GM23338 (cell line): ENCODE measurements at regions not wholly inside any gene's neighbourhood (a gene's known extent, or its start where the extent isn't known, plus 50 kb on each side); places are given as distances from the start of the nearest gene placed in this dataset.

Experiments used
- ATAC-seq: fragments of 200-7000 bp; cut with Tn5 transposase; 3 replicates; pipeline ENCODE4 v1.9.1; 2020
- DNase-seq: peaks from one replicate; pipeline ENCODE4 v3.0.0-alpha.2; 2015; ENCODE audit warnings: low spot score
- H2AFZ ChIP-seq: fragments of 200-600 bp; sonication (generic); 2 replicates; pipeline ENCODE4 v1.8.0; 2016; ENCODE audit warnings: antibody characterized with exemption, mild to moderate bottlenecking, moderate library complexity
- H3F3A ChIP-seq: fragments of 200-600 bp; sonication (generic); replicated peaks from 2 replicates; pipeline ENCODE4 v1.8.0; 2017; ENCODE audit warnings: antibody characterized with exemption, mixed run types, low read depth
- H3K27ac ChIP-seq: fragments of 200-600 bp; sonication (generic); 2 replicates; pipeline ENCODE4 v1.6.1; 2016; ENCODE audit warnings: low read depth
- H3K27me3 ChIP-seq: fragments of 200-600 bp; sonication (generic); 2 replicates; pipeline ENCODE4 v1.8.0; 2016; ENCODE audit warnings: mild to moderate bottlenecking, mixed run types, moderate library complexity; ENCODE audit not compliant: insufficient read depth
- H3K36me3 ChIP-seq: fragments of 200-600 bp; sonication (generic); 2 replicates; pipeline ENCODE4 v1.8.0; 2016; ENCODE audit warnings: mild to moderate bottlenecking; ENCODE audit not compliant: insufficient read depth
- H3K4me1 ChIP-seq: fragments of 200-600 bp; sonication (generic); 2 replicates; pipeline ENCODE4 v1.8.0; 2016; ENCODE audit warnings: mild to moderate bottlenecking, moderate library complexity; ENCODE audit not compliant: insufficient read depth
- H3K4me2 ChIP-seq: fragments of 200-600 bp; sonication (generic); 2 replicates; pipeline ENCODE4 v1.7.1; 2017; ENCODE audit warnings: mixed run types
- H3K4me3 ChIP-seq: fragments of 200-600 bp; sonication (generic); 2 replicates; pipeline ENCODE4 v1.6.1; 2016; ENCODE audit warnings: mixed run types
- H3K79me2 ChIP-seq: fragments of 200-600 bp; sonication (generic); replicated peaks from 2 replicates; pipeline ENCODE4 v1.8.0; 2017; ENCODE audit warnings: mild to moderate bottlenecking; ENCODE audit not compliant: insufficient read depth
- H3K9me2 ChIP-seq: fragments of 200-600 bp; sonication (generic); 2 replicates; pipeline ENCODE4 v1.8.0; 2017; ENCODE audit not compliant: insufficient read depth
- H4K20me1 ChIP-seq: fragments of 200-600 bp; sonication (generic); replicated peaks from 2 replicates; pipeline ENCODE4 v1.8.0; 2017; ENCODE audit warnings: mild to moderate bottlenecking; ENCODE audit not compliant: insufficient read depth
- H3K27ac Mint-ChIP-seq: 2 replicates; pipeline ENCODE4 v1.8.0; 2020; ENCODE audit warnings: inconsistent platforms, mild to moderate bottlenecking, moderate library complexity, mixed read lengths
- H3K27me3 Mint-ChIP-seq: 3 replicates; pipeline ENCODE4 v1.8.0; 2022; ENCODE audit warnings: low read depth, mild to moderate bottlenecking, moderate library complexity, mixed read lengths, inconsistent platforms; ENCODE audit not compliant: insufficient read depth, poor library complexity
- H3K36me3 Mint-ChIP-seq: 3 replicates; pipeline ENCODE4 v1.8.0; 2021; ENCODE audit warnings: low read depth, mild to moderate bottlenecking, inconsistent platforms, moderate library complexity, mixed read lengths
- H3K4me1 Mint-ChIP-seq: 3 replicates; pipeline ENCODE4 v1.8.0; 2020; ENCODE audit warnings: mild to moderate bottlenecking, inconsistent platforms, mixed read lengths
- H3K4me3 Mint-ChIP-seq: 3 replicates; pipeline ENCODE4 v1.8.0; 2021; ENCODE audit warnings: moderate library complexity, mild to moderate bottlenecking, inconsistent platforms, mixed read lengths
- H3K9me3 Mint-ChIP-seq: 3 replicates; pipeline ENCODE4 v1.8.0; 2020; ENCODE audit warnings: moderate library complexity, mild to moderate bottlenecking, inconsistent platforms, mixed read lengths
- CREB1 ChIP-seq: fragments of 250-450 bp; sonication (Bioruptor Pico); IDR thresholded peaks from 2 replicates; pipeline ENCODE4 v1.5.0; 2020; ENCODE audit warnings: low read depth, mild to moderate bottlenecking, moderate library complexity
- CTCF ChIP-seq, 2 experiments: fragments of 200-600 bp in 1 of 2; sonication (generic) in 1 of 2; conservative IDR thresholded peaks; 2 replicates each; pipeline versions ENCODE4 v1.5.1 to v1.6.1; 2016 to 2017; ENCODE audit warnings: antibody characterized with exemption in 2 of 2, low read depth in 2 of 2, mild to moderate bottlenecking in 2 of 2, moderate library complexity in 1 of 2
- ETS1 ChIP-seq: IDR thresholded peaks from 2 replicates; pipeline ENCODE4 v1.6.1; 2016; ENCODE audit warnings: antibody characterized with exemption
- EZH2 ChIP-seq: fragments of 200-600 bp; sonication (generic); IDR thresholded peaks from one replicate; pipeline ENCODE4 v1.8.0; 2017; ENCODE audit warnings: antibody characterized with exemption, mild to moderate bottlenecking, low read depth; ENCODE audit not compliant: unreplicated experiment
- JUNB ChIP-seq: IDR thresholded peaks from one replicate; pipeline ENCODE4 v1.6.1; 2016; ENCODE audit warnings: antibody characterized with exemption; ENCODE audit not compliant: unreplicated experiment
- NANOG ChIP-seq: IDR thresholded peaks from 2 replicates; pipeline ENCODE4 v1.6.1; 2016; ENCODE audit warnings: antibody characterized with exemption, borderline replicate concordance
- ZNF114 ChIP-seq: fragments of 250-450 bp; sonication (Bioruptor Pico); IDR thresholded peaks from 2 replicates; pipeline ENCODE4 v1.5.0; 2020; ENCODE audit warnings: mild to moderate bottlenecking, moderate library complexity

GRCh38 chr21:36245649-36246048, 74.3 kb upstream of the MORC3 start:
- Histone ChIP-seq H3K4me3 (no peak overlapping the region), H3K9me2 (no peaks in the 10 kb centered on the region), H2AFZ (no peak overlapping the region), H3K27ac (no peak overlapping the region), H3K27me3 (no peaks in the 10 kb centered on the region), H3K79me2 (no peaks in the 10 kb centered on the region), H4K20me1 (no peaks in the 10 kb centered on the region), H3F3A (peaks cover 3% of the 10 kb centered on the region; the same call in 1 of the 2 replicates), H3K4me2 (no peak overlapping the region), H3K36me3 (no peaks in the 10 kb centered on the region), H3K4me1 (peaks cover 12% of the 10 kb centered on the region)
- Mint-ChIP-seq H3K27ac (no peak overlapping the region), H3K9me3 (no peaks in the 10 kb centered on the region), H3K4me3 (no peak overlapping the region), H3K4me1 (peaks cover 41% of the 10 kb centered on the region), H3K27me3 (peaks cover 8% of the 10 kb centered on the region), H3K36me3 (peaks cover 15% of the 10 kb centered on the region; the same call in 2 of the 3 replicates)
- ATAC-seq (peak; percentile 55), DNase-seq (peak; percentile 31)
- TF ChIP-seq CTCF (conservative IDR thresholded peaks at IDR 0.05; ENCODE audit: low read depth in 2 of 2) = peak; percentile 14 to 48; a peak in 2 of 4 replicates
- TF ChIP-seq NANOG = no peak

- TF ChIP-seq ETS1 = no peak
- peaks cover 16% of the 10 kb centered on the region for H3K4me1 ChIP-seq
- DNase-seq = no peak
- peaks cover 15% of the 10 kb centered on the region; the same call in 2 of the 3 replicates for H3K36me3 Mint-ChIP-seq
- no peaks in the 10 kb centered on the region for H3K9me3 Mint-ChIP-seq
- H2AFZ ChIP-seq = no peak overlapping the region
- H3K4me3 ChIP-seq = no peak overlapping the region
- H3K4me1 Mint-ChIP-seq = peaks cover 46% of the 10 kb centered on the region
- H3K27me3 ChIP-seq = no peaks in the 10 kb centered on the region
- H3K4me2 ChIP-seq = no peak overlapping the region
- H3K79me2 ChIP-seq = no peaks in the 10 kb centered on the region
- 0 out of 2 replicates have a peak overlapping the region, but pooled peaks have one; percentile 9 for H3K27ac ChIP-seq
- peak; percentile 37 for ATAC-seq
- H3K27me3 Mint-ChIP-seq = peaks cover 4% of the 10 kb centered on the region
- peaks cover 3% of the 10 kb centered on the region; the same call in 1 of the 2 replicates for H3F3A ChIP-seq
- H3K36me3 ChIP-seq = no peaks in the 10 kb centered on the region
- no peaks in the 10 kb centered on the region for H3K9me2 ChIP-seq
- H3K27ac Mint-ChIP-seq = no peak overlapping the region; the same call in 1 of the 2 replicates
- no peak overlapping the region for H3K4me3 Mint-ChIP-seq
- H4K20me1 ChIP-seq = no peaks in the 10 kb centered on the region
Observed at GRCh38 chr21:36246080-36246631, 73.8 kb upstream of the MORC3 start.

GRCh38 chr21:36247316-36248010, 72.5 kb upstream of the MORC3 start:
- no peak overlapping the region for H3K4me2 ChIP-seq
- H3K9me3 Mint-ChIP-seq = no peaks in the 10 kb centered on the region
- peaks cover 16% of the 10 kb centered on the region for H3K4me1 ChIP-seq
- H3K4me3 Mint-ChIP-seq = no peak overlapping the region
- ATAC-seq (no peak), DNase-seq (no peak)
- no peak overlapping the region for H2AFZ ChIP-seq
- TF ChIP-seq JUNB = no peak
- TF ChIP-seq CREB1 (CRISPR knock-in tag) = no peak
- no peak for TF ChIP-seq ZNF114 (CRISPR knock-in tag)
- no peak for TF ChIP-seq EZH2
- no peak for TF ChIP-seq NANOG
- peaks cover 46% of the 10 kb centered on the region for H3K4me1 Mint-ChIP-seq
- no peaks in the 10 kb centered on the region for H3K36me3 ChIP-seq
- H3K27ac Mint-ChIP-seq = peak overlapping the region; percentile 68
- no peaks in the 10 kb centered on the region for H3K27me3 ChIP-seq
- peaks cover 3% of the 10 kb centered on the region for H3K27me3 Mint-ChIP-seq
- no peaks in the 10 kb centered on the region for H3K79me2 ChIP-seq
- no peaks in the 10 kb centered on the region for H4K20me1 ChIP-seq
- no peak overlapping the region for H3K4me3 ChIP-seq
- peaks cover 3% of the 10 kb centered on the region; the same call in 1 of the 2 replicates for H3F3A ChIP-seq
- no peaks in the 10 kb centered on the region for H3K9me2 ChIP-seq
- H3K36me3 Mint-ChIP-seq = peaks cover 15% of the 10 kb centered on the region; the same call in 2 of the 3 replicates
- H3K27ac ChIP-seq = no peak overlapping the region
